MM.1S (cell line): ENCODE measurements at regions not wholly inside any gene's neighbourhood (a gene's known extent, or its start where the extent isn't known, plus 50 kb on each side); places are given as distances from the start of the nearest gene placed in this dataset.

Source experiments
- EZH2phosphoT487 ChIP-seq: fragments of 300-600 bp; sonication (generic); IDR thresholded peaks from 2 replicates; pipeline ENCODE4 v1.6.1; 2018; ENCODE audit warnings: antibody characterized with exemption, low read length
- TF ChIP-seq, protein P1 (sequence below): fragments of 300-600 bp; sonication (generic); IDR thresholded peaks from 2 replicates; pipeline ENCODE4 v1.5.1; 2016; ENCODE audit warnings: antibody characterized with exemption, low read length, mixed read lengths

DNA sequence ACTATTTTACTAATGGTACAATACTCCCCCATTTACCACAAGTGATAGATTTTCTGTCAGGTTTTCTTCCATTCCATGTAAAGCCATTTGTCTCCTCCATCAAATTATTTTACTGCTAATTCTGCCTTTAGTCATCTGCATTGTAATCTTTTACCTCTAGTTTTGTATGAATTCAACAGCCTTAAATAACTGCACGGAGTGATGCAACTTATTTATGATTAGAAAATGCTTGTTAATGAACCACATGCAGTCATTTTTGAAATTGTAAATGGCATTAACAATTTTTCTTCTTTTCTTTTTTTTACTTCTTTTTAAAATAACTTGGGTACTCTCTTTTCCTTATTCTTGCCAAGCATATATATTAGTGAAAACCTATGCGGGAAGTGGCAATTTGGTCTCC, 71.5 kb downstream of the RESF1 start:
- TF ChIP-seq, protein P1, sequence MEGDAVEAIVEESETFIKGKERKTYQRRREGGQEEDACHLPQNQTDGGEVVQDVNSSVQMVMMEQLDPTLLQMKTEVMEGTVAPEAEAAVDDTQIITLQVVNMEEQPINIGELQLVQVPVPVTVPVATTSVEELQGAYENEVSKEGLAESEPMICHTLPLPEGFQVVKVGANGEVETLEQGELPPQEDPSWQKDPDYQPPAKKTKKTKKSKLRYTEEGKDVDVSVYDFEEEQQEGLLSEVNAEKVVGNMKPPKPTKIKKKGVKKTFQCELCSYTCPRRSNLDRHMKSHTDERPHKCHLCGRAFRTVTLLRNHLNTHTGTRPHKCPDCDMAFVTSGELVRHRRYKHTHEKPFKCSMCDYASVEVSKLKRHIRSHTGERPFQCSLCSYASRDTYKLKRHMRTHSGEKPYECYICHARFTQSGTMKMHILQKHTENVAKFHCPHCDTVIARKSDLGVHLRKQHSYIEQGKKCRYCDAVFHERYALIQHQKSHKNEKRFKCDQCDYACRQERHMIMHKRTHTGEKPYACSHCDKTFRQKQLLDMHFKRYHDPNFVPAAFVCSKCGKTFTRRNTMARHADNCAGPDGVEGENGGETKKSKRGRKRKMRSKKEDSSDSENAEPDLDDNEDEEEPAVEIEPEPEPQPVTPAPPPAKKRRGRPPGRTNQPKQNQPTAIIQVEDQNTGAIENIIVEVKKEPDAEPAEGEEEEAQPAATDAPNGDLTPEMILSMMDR: no peak
- no peak for TF ChIP-seq EZH2phosphoT487
